A673 (cell line): ENCODE measurements at regions not wholly inside any gene's neighbourhood (a gene's known extent, or its start where the extent isn't known, plus 50 kb on each side); places are given as distances from the start of the nearest gene placed in this dataset.

Experiments
- CTCF ChIP-seq: fragments of 300-800, 200-600 bp; sonication (generic); conservative IDR thresholded peaks from 2 replicates; pipeline ENCODE4 v1.5.1; 2017; ENCODE audit warnings: low read depth, mild to moderate bottlenecking, antibody characterized with exemption, low read length, moderate library complexity, mixed read lengths
- EZH2 ChIP-seq: fragments of 200-600 bp; sonication (generic); IDR thresholded peaks from 2 replicates; pipeline ENCODE4 v1.6.1; 2017; ENCODE audit warnings: borderline replicate concordance, low read depth, mild to moderate bottlenecking, mixed read lengths, antibody characterized with exemption, low read length; ENCODE audit not compliant: poor library complexity, severe bottlenecking

DNA sequence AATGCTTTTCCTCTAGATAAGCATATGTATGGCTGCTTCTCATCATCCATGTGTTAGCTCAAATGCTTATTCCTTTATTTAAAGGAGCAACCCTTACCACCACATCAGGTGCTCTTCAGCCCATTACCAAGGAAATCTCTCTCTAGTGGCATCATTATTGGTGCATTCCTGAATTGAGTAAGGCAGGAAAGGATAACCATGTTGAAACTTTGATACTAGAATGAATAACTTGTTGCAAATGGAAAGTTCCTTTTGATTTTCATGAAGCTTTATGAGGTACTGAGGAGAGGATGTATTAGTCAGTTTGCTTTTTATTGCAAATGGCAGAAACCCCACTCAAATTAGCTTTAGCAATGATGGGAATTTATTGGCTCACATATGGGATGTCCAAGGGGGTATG is 212.3 kb upstream of the FGF13 start:
- TF ChIP-seq CTCF (no peak), EZH2 (no peak)
